Smooth muscle cell (in vitro differentiated cells): ENCODE measurements at regions not wholly inside any gene's neighbourhood (a gene's known extent, or its start where the extent isn't known, plus 50 kb on each side); places are given as distances from the start of the nearest gene placed in this dataset.

Source experiments
- DNase-seq: peaks from one replicate; lab custom pipeline; 2025; ENCODE audit not compliant: unreplicated experiment; lab: John Stamatoyannopoulos, UW
- H2AFZ ChIP-seq: fragments of 200-600 bp; sonication (generic); 2 replicates; pipeline ENCODE4 v1.6.0; 2016; ENCODE audit warnings: antibody characterized with exemption, low read depth, mild to moderate bottlenecking
- H3F3A ChIP-seq: fragments of 200-600 bp; sonication (generic); 2 replicates; pipeline ENCODE4 v1.6.0; 2017; ENCODE audit warnings: antibody characterized with exemption, low read depth
- H3K27ac ChIP-seq: fragments of 200-600 bp; sonication (generic); 2 replicates; pipeline ENCODE4 v1.5.1; 2016; ENCODE audit warnings: low read depth, mild to moderate bottlenecking
- H3K27me3 ChIP-seq: fragments of 200-600 bp; sonication (generic); 2 replicates; pipeline ENCODE4 v1.6.1; 2016; ENCODE audit warnings: low read depth, mild to moderate bottlenecking
- H3K36me3 ChIP-seq: fragments of 200-600 bp; sonication (generic); 2 replicates; pipeline ENCODE4 v1.5.1; 2016; ENCODE audit warnings: low read depth
- H3K4me1 ChIP-seq: fragments of 200-600 bp; sonication (generic); 2 replicates; pipeline ENCODE4 v1.5.1; 2016; ENCODE audit warnings: low read depth
- H3K4me2 ChIP-seq: fragments of 200-600 bp; sonication (generic); 2 replicates; pipeline ENCODE4 v1.6.0; 2016; ENCODE audit warnings: mild to moderate bottlenecking
- H3K4me3 ChIP-seq: fragments of 200-600 bp; sonication (generic); 2 replicates; pipeline ENCODE4 v1.5.1; 2016; ENCODE audit warnings: mild to moderate bottlenecking
- H3K79me2 ChIP-seq: fragments of 200-600 bp; sonication (generic); 2 replicates; pipeline ENCODE4 v1.6.0; 2016; ENCODE audit warnings: low read depth, mild to moderate bottlenecking
- H3K9ac ChIP-seq: fragments of 200-600 bp; sonication (generic); 2 replicates; pipeline ENCODE4 v1.6.0; 2016; ENCODE audit warnings: low read depth
- H3K9me3 ChIP-seq: fragments of 200-600 bp; sonication (generic); replicated peaks from 2 replicates; pipeline ENCODE4 v1.5.1; 2016; ENCODE audit warnings: low read depth
- H4K20me1 ChIP-seq: fragments of 200-600 bp; sonication (generic); 2 replicates; pipeline ENCODE4 v1.6.0; 2016; ENCODE audit warnings: low read depth
- CTCF ChIP-seq: fragments of 200-600 bp; sonication (generic); IDR thresholded peaks from 2 replicates; pipeline ENCODE4 v1.5.1; 2017; ENCODE audit warnings: borderline replicate concordance, mild to moderate bottlenecking, antibody characterized with exemption; ENCODE audit not compliant: insufficient read depth, poor library complexity, severe bottlenecking
- WGBS: methylation state at CpG from one replicate; pipeline ENCODE4 v1.1.7; 2016; ENCODE audit warnings: low lambda C conversion rate; 5-methylcytosine and 5-hydroxymethylcytosine counted together

GRCh38 chr2:9709539-9710285 is 78.9 kb upstream of the YWHAQ start:
- H3K36me3 ChIP-seq: no peaks in the 10 kb centered on the region
- TF ChIP-seq CTCF: no peak

GRCh38 chr2:9710311-9710710 is 79.5 kb upstream of the YWHAQ start:
- no peaks in the 10 kb centered on the region for H3K27me3 ChIP-seq
- H3K4me3 ChIP-seq: no peak overlapping the region
- no peak overlapping the region for H2AFZ ChIP-seq
- no peaks in the 10 kb centered on the region for H4K20me1 ChIP-seq
- no peak overlapping the region for H3K4me2 ChIP-seq
- DNase-seq: no peak
- no peak overlapping the region for H3K9ac ChIP-seq
- H3K9me3 ChIP-seq: no peaks in the 10 kb centered on the region
- no peak for TF ChIP-seq CTCF
- no peaks in the 10 kb centered on the region for H3K36me3 ChIP-seq
- 82% methylated on average over 7 of the region's 7 CpGs for WGBS
- no peak overlapping the region for H3K27ac ChIP-seq
- H3F3A ChIP-seq: no peaks in the 10 kb centered on the region
- no peaks in the 10 kb centered on the region for H3K4me1 ChIP-seq
- H3K79me2 ChIP-seq: no peaks in the 10 kb centered on the region

More at GRCh38 chr2:9709539-9710285, 78.9 kb upstream of the YWHAQ start:
- Histone ChIP-seq H3K4me2 (no peak overlapping the region), H3K4me1 (no peaks in the 10 kb centered on the region), H3K27me3 (no peaks in the 10 kb centered on the region), H2AFZ (no peak overlapping the region), H3F3A (no peaks in the 10 kb centered on the region), H3K9me3 (no peaks in the 10 kb centered on the region), H3K79me2 (no peaks in the 10 kb centered on the region), H3K4me3 (no peak overlapping the region), H4K20me1 (no peaks in the 10 kb centered on the region), H3K27ac (no peak overlapping the region), H3K9ac (no peak overlapping the region)
- 93% methylated on average over 11 of the region's 11 CpGs for WGBS
- no peak for DNase-seq

GRCh38 chr2:9712263-9712662 is 81.5 kb upstream of the YWHAQ start:
- no peak for DNase-seq
- H2AFZ ChIP-seq: no peak overlapping the region
- H3F3A ChIP-seq: no peaks in the 10 kb centered on the region
- no peaks in the 10 kb centered on the region for H3K27me3 ChIP-seq
- no peaks in the 10 kb centered on the region for H4K20me1 ChIP-seq
- WGBS: 73% methylated on average over 11 of the region's 11 CpGs
- H3K4me2 ChIP-seq: no peak overlapping the region
- H3K4me1 ChIP-seq: no peaks in the 10 kb centered on the region
- H3K79me2 ChIP-seq: no peaks in the 10 kb centered on the region
- H3K36me3 ChIP-seq: no peaks in the 10 kb centered on the region
- H3K4me3 ChIP-seq: no peak overlapping the region
- no peak overlapping the region for H3K9ac ChIP-seq
- no peak overlapping the region for H3K27ac ChIP-seq
- TF ChIP-seq CTCF: no peak
- no peaks in the 10 kb centered on the region for H3K9me3 ChIP-seq
